Colonic mucosa (tissue), 4 donors: ENCODE measurements at regions not wholly inside any gene's neighbourhood (a gene's known extent, or its start where the extent isn't known, plus 50 kb on each side); places are given as distances from the start of the nearest gene placed in this dataset.

Source experiments
- DNase-seq: peaks from one replicate; pipeline ENCODE4 v3.0.0-alpha.2; 2020
- H3K27ac ChIP-seq: fragments of 200-600 bp; one replicate; pipeline ENCODE4 v1.8.0; 2021
- H3K27me3 ChIP-seq: fragments of 200-600 bp; one replicate; pipeline ENCODE4 v1.8.0; 2021
- H3K36me3 ChIP-seq: fragments of 200-600 bp; one replicate; pipeline ENCODE4 v1.8.0; 2021
- H3K4me1 ChIP-seq: fragments of 200-600 bp; one replicate; pipeline ENCODE4 v1.8.0; 2021; ENCODE audit warnings: mild to moderate bottlenecking
- H3K4me3 ChIP-seq: fragments of 200-600 bp; one replicate; pipeline ENCODE4 v1.8.0; 2021
- H3K9ac ChIP-seq, 2 donors: one replicate each; pipeline ENCODE4 v1.7.0; 2013; ENCODE audit warnings: control low read depth in 2 of 2, low read depth in 2 of 2, low read length in 2 of 2
- H3K9me3 ChIP-seq: fragments of 200-600 bp; one replicate; pipeline ENCODE4 v1.8.0; 2021
- intact Hi-C: fragments of 100-400 bp; cut with DNase I; formaldehyde crosslinking; loops from one replicate; pipeline ENCODE4 v1.14.1; 2022
- TF ChIP-seq, protein P1 (sequence below): fragments of 200-600 bp; IDR thresholded peaks from one replicate; pipeline ENCODE4 v1.8.0; 2022; ENCODE audit warnings: antibody characterized with exemption, mild to moderate bottlenecking
- donor health status: healthy.
- donor health status: DM: no; HTN: no; CAD: no.
- donor health status: DM: no; HTN: no; CAD: no.

DNA sequence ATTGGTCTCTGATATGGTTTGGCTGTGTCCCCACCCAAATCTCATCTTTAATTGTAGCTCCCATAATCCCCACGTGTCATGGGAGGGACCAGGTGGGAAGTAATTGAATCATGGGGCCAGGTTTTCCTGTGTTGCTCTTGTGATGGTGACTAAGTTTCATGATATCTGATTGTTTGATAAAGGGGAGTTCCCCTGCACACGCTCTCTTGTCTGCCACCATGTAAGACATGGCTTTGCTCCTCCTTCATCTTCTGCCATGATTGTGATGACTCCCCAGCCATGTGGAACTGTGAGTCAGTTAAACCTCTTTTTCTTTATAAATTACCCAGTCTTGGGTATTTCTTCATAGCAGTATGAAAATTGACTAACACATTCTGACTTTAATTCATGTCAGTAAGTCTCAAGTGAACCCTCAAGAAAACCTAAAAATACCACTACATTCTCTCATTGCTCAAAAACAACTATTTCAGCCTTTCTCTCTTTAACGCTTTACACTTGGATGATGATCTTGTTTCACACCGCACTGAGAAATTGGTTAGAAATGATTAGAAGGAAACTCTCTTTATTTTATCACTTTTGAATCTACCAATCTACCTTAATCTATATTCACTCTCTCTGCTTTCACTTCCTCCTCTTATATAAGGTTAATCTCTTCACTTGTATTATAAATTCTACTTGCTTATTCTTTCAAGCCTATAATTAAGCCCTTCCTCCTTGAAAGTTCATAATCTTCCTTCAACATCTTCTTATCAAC, 110.1 kb downstream of the GALR1 start:
- no peak overlapping the region for H3K27ac ChIP-seq
- no peak overlapping the region for H3K9ac ChIP-seq
- H3K4me3 ChIP-seq, result no peak overlapping the region
- TF ChIP-seq, protein P1, sequence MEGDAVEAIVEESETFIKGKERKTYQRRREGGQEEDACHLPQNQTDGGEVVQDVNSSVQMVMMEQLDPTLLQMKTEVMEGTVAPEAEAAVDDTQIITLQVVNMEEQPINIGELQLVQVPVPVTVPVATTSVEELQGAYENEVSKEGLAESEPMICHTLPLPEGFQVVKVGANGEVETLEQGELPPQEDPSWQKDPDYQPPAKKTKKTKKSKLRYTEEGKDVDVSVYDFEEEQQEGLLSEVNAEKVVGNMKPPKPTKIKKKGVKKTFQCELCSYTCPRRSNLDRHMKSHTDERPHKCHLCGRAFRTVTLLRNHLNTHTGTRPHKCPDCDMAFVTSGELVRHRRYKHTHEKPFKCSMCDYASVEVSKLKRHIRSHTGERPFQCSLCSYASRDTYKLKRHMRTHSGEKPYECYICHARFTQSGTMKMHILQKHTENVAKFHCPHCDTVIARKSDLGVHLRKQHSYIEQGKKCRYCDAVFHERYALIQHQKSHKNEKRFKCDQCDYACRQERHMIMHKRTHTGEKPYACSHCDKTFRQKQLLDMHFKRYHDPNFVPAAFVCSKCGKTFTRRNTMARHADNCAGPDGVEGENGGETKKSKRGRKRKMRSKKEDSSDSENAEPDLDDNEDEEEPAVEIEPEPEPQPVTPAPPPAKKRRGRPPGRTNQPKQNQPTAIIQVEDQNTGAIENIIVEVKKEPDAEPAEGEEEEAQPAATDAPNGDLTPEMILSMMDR, result no peak
- intact Hi-C loops, result no loop called here
- no peak for DNase-seq
- H3K27me3 ChIP-seq, result no peaks in the 10 kb centered on the region
- H3K4me1 ChIP-seq, result no peaks in the 10 kb centered on the region
- no peaks in the 10 kb centered on the region for H3K9me3 ChIP-seq
- H3K36me3 ChIP-seq, result no peaks in the 10 kb centered on the region

DNA sequence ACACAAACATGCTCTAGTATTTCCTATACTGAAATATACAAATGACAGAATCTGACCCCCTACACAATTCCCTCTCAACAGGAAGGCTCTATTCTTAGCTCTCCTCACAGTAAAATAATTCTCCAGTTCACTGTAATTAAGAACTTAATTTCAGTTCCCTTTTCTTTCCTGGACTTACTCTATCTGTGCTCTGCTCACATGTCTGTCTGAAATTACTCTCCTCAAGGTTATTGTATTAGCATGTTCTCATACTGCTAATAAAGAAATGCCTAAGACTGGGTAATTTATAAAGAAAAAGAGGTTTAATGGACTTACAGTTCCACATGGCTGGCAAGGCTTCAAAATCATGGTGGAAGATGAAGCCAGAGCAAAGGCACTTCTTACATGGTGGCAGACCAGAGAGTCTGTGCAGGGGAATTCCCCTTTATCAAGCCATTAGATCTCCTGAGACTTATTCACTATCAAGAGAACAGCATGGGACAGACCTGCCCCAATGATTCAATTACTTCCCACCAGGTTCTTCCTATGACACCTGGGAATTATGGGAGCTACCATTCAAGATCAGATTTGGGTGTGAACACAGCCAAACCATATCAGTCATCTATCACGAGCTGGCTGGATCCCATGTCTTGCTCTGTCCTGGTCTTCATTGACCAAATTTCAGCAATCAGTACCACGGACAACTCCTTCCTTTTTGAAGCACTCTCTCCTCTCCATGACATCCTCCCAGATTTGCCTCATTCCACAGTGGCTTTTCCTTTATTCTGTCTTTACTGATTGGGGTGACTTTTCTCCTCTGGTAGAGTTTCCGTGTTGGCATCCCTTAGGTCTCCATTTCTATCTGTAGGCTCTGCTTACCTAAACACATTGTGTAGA, 110.9 kb downstream of the GALR1 start:
- TF ChIP-seq, protein P1, result no peak
- no peaks in the 10 kb centered on the region for H3K36me3 ChIP-seq
- no peaks in the 10 kb centered on the region for H3K4me1 ChIP-seq
- no peak overlapping the region for H3K9ac ChIP-seq
- intact Hi-C loops, result no loop called here
- H3K27ac ChIP-seq, result no peak overlapping the region
- H3K9me3 ChIP-seq, result no peaks in the 10 kb centered on the region
- H3K4me3 ChIP-seq, result no peak overlapping the region
- H3K27me3 ChIP-seq, result no peaks in the 10 kb centered on the region
- no peak for DNase-seq

DNA sequence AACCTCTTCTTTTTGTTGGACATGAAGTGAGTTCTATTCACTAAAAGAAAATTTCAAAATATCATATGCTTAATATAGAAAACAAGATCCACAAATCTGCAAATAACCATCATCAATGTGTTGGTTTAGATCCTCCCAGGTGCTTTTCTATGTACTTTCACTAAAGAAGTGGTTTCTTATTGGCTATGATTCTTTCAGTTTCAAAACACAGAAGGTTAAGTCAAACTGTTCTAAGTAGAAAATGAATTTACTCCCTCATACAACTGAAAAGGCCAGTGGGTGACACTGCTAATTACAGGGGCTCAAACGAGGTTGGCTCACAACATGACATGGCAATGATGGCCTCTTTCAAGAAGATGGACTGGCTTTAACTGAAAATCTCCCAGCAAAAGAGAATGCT, 111.7 kb downstream of the GALR1 start:
- no peaks in the 10 kb centered on the region for H3K9me3 ChIP-seq
- TF ChIP-seq, protein P1, result no peak
- no peak overlapping the region for H3K4me3 ChIP-seq
- no peaks in the 10 kb centered on the region for H3K27me3 ChIP-seq
- no peak overlapping the region for H3K9ac ChIP-seq
- no peak overlapping the region for H3K27ac ChIP-seq
- intact Hi-C loops, result no loop called here
- DNase-seq, result no peak
- no peaks in the 10 kb centered on the region for H3K4me1 ChIP-seq
- no peaks in the 10 kb centered on the region for H3K36me3 ChIP-seq

DNA sequence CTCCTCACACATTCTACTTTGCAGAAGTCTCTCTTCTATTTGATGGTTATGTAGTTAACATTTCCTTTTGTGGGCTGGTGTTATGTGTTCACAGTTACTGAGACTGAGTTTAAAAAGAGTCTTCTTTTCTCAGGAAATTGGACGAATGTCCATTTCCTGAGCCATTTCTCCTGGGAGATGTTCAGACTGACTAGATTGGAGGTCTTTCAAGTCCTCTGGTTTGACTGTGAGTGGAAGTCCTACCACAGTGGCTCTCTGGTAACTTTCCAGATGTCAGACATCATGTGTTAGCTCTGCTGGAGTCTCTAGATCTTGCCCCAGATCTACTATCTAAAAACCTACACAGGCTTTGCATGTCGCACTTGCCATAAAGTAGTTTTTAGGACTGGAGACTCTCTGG, 116.0 kb downstream of the GALR1 start:
- intact Hi-C loops, result no loop called here
- DNase-seq, result no peak

DNA sequence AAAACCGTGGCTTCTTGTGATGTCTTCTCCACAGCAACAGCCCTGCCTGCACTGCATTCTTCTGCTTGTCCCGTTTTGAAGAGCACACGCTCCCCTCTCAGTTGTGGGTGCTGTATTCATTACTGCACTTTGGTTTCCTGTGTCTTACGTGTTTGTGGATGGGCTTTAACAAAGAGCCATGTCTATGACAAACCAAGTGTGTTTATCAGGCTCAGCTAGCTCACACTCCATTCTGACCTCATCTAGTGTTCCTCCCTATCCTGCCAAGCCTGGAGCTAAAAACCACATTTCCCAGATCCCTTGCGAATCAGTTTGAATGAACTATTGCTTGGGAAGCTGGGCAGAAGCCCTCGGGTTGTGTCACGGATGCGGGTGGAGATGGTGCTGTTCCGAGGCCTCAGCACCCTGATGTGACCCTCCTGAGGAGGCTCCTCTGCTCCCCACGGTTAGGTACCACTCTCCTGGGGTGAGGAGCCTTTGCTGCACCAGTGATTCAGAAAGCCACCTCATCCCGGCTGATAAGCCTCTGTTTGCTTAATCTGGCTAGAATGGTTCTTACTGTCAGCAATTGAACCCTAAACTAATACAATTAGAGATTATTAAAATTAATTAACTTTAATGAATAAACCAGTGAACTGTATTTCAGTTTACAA, 116.5 kb downstream of the GALR1 start:
- no peaks in the 10 kb centered on the region for H3K36me3 ChIP-seq
- DNase-seq, result no peak
- no peaks in the 10 kb centered on the region for H3K27me3 ChIP-seq
- TF ChIP-seq, protein P1, result no peak
- no peaks in the 10 kb centered on the region for H3K9me3 ChIP-seq
- H3K9ac ChIP-seq, result no peak overlapping the region
- intact Hi-C loops, result no loop called here
- no peak overlapping the region for H3K4me3 ChIP-seq
- H3K4me1 ChIP-seq, result no peaks in the 10 kb centered on the region
- no peak overlapping the region for H3K27ac ChIP-seq

More for the DNA sequence above, 116.0 kb downstream of the GALR1 start:
- H3K36me3 ChIP-seq, result no peaks in the 10 kb centered on the region
- H3K4me1 ChIP-seq, result no peaks in the 10 kb centered on the region
- H3K27me3 ChIP-seq, result no peaks in the 10 kb centered on the region
- no peak overlapping the region for H3K4me3 ChIP-seq
- TF ChIP-seq, protein P1, result no peak
- no peak overlapping the region for H3K27ac ChIP-seq
- no peak overlapping the region for H3K9ac ChIP-seq
- H3K9me3 ChIP-seq, result no peaks in the 10 kb centered on the region
